Osteocyte (in vitro differentiated cells): ENCODE measurements at regions not wholly inside any gene's neighbourhood (a gene's known extent, or its start where the extent isn't known, plus 50 kb on each side); places are given as distances from the start of the nearest gene placed in this dataset.

Experiments used
- DNase-seq: peaks from one replicate; pipeline ENCODE4 v3.0.0; 2021; ENCODE audit warnings: mixed read lengths; ENCODE audit not compliant: unreplicated experiment; ENCODE audit errors: extremely low spot score
- H3K27ac Mint-ChIP-seq: one replicate; pipeline ENCODE4 v1.8.0; 2021; ENCODE audit warnings: mild to moderate bottlenecking, mixed read lengths; ENCODE audit not compliant: unreplicated experiment
- H3K27me3 Mint-ChIP-seq: one replicate; pipeline ENCODE4 v1.8.0; 2021; ENCODE audit warnings: mixed read lengths; ENCODE audit not compliant: unreplicated experiment
- H3K36me3 Mint-ChIP-seq: one replicate; pipeline ENCODE4 v1.8.0; 2021; ENCODE audit warnings: mixed read lengths; ENCODE audit not compliant: unreplicated experiment
- H3K4me1 Mint-ChIP-seq: one replicate; pipeline ENCODE4 v1.8.0; 2021; ENCODE audit warnings: mixed read lengths; ENCODE audit not compliant: unreplicated experiment
- H3K4me3 Mint-ChIP-seq: one replicate; pipeline ENCODE4 v1.8.0; 2021; ENCODE audit warnings: mild to moderate bottlenecking, moderate library complexity, mixed read lengths; ENCODE audit not compliant: unreplicated experiment
- H3K9me3 Mint-ChIP-seq: one replicate; pipeline ENCODE4 v1.8.0; 2021; ENCODE audit warnings: mixed read lengths; ENCODE audit not compliant: unreplicated experiment
- CTCF ChIP-seq: fragments of 200-600 bp; sonication (generic); IDR thresholded peaks from 2 replicates; pipeline ENCODE4 v1.5.0; 2021; ENCODE audit warnings: antibody characterized with exemption, mild to moderate bottlenecking, moderate library complexity

DNA sequence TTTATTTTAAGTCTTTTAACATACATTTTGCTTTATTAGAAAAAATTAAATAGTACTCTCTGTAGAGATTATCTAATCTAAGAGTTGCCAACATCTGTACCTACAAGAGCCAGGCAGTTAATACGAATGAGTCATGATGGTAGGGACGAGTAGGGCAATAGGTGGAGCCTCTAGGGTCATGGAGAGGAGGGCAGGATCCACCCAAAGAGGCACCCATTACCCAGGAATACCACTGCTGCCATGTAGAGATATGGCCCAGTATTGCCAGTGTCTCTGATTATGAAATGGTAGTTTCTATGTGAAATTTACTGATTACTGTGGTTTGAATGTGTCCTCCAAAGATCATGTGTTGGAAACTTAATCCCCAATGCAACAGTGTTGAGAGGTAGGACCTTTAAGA lies 170.4 kb downstream of the PIK3R1 start:
- Mint-ChIP-seq H3K4me1 (peaks cover 2% of the 10 kb centered on the region), H3K27ac (no peak overlapping the region), H3K36me3 (no peaks in the 10 kb centered on the region), H3K9me3 (no peaks in the 10 kb centered on the region), H3K27me3 (peaks cover 3% of the 10 kb centered on the region), H3K4me3 (no peak overlapping the region)
- TF ChIP-seq CTCF = no peak
- no peak for DNase-seq

DNA sequence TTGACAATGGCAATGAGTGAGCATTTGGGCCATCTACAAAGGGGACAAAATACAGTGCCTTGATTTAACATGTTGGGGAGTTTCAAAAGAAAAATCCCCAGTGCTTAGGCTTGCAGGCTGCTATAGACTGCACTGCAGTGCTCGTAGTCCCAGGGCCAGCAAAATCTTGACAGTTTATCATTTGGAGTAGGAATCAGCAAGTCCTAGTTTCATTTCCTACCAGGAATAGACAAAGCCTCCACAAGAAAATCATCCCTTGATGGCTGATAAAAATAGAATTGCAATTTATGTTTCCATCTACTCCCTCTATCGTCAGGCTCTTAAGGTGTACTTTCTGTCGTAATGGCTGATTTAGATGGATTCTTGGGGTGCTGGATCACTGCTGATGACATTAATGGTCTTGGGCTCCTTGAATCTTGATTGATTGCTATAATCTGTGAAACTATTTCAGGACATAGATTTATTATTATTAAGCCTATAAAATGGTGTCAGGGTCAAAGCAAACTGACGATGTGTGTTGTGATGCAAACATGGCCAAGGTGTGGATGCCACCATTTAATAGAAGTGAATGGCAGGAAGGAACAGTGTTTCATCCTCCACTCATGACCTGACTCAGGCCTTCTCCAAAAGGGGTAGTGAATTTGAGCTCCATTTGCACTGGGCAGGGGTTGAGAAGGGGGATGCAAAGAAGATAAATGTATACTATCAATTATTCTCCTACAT lies 171.7 kb downstream of the PIK3R1 start:
- no peaks in the 10 kb centered on the region for H3K36me3 Mint-ChIP-seq
- TF ChIP-seq CTCF = no peak
- H3K27me3 Mint-ChIP-seq = peaks cover 3% of the 10 kb centered on the region
- no peak for DNase-seq
- no peaks in the 10 kb centered on the region for H3K9me3 Mint-ChIP-seq
- H3K27ac Mint-ChIP-seq = no peak overlapping the region
- peaks cover 2% of the 10 kb centered on the region for H3K4me1 Mint-ChIP-seq
- no peak overlapping the region for H3K4me3 Mint-ChIP-seq

GRCh38 chr5:68389618-68390017 lies 174.1 kb downstream of the PIK3R1 start:
- Mint-ChIP-seq H3K36me3 (no peaks in the 10 kb centered on the region), H3K9me3 (no peaks in the 10 kb centered on the region), H3K27ac (no peak overlapping the region), H3K27me3 (peaks cover 3% of the 10 kb centered on the region), H3K4me3 (no peak overlapping the region), H3K4me1 (peaks cover 2% of the 10 kb centered on the region)
- TF ChIP-seq CTCF = no peak
- no peak for DNase-seq

DNA sequence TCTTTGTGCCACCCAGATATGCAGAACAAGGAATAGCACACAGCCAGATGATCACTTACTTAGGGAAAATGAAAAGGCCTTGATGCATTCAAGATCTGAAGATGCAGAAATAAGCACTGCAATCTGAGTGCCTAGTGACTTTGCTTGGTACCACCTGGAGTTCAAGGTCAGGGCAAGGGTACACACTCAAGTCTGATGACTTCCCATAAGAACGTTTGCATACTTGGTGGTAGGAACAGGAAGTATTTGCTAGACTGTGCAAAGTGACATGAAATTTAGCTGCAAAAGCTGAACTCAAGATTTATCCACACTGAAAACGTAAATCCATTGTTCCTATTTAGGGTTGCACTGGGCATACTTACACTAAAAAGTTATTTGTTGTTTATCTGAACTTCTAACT lies 177.1 kb downstream of the PIK3R1 start:
- Mint-ChIP-seq H3K4me3 (no peak overlapping the region), H3K27me3 (no peaks in the 10 kb centered on the region), H3K27ac (no peak overlapping the region), H3K9me3 (peaks cover 4% of the 10 kb centered on the region), H3K36me3 (no peaks in the 10 kb centered on the region), H3K4me1 (peaks cover 2% of the 10 kb centered on the region)
- no peak for DNase-seq
- no peak for TF ChIP-seq CTCF

- DNase-seq = no peak
- Mint-ChIP-seq H3K4me3 (no peak overlapping the region), H3K36me3 (no peaks in the 10 kb centered on the region), H3K9me3 (peaks cover 8% of the 10 kb centered on the region), H3K4me1 (no peaks in the 10 kb centered on the region), H3K27me3 (no peaks in the 10 kb centered on the region), H3K27ac (no peak overlapping the region)
- no peak for TF ChIP-seq CTCF
Measured at GRCh38 chr5:68395302-68395701, 179.7 kb downstream of the PIK3R1 start.
